ENCODE measurements at regions not wholly inside any gene's neighbourhood (a gene's known extent, or its start where the extent isn't known, plus 50 kb on each side); places are given as distances from the start of the nearest gene placed in this dataset.

DNA sequence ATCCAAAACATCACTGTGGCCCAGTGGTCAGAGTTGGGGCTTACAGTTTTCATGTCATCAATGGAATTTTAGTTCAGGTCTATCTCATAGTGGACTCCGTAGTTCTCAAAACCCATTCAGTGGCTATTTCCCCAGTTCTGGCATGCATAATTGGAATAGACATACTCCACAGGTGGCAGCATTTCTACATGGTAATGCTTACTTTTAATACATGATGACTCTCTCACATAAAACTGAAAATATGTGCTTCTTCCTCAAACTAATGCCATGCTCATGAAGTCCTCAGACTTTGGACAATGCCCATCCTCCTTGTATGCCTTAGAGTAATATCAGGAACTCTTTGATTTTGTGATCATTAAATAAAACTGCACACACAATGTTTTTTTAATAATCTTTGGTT is 857.4 kb upstream of the GOT2 start:
- no peak overlapping the region for H3K9ac ChIP-seq
- no peak overlapping the region for H3K27ac ChIP-seq (ENCODE audit: low read depth in 2 of 2, low read length in 1 of 2)
- no peaks in the 10 kb centered on the region for H3K9me2 ChIP-seq
- DNase-seq: no peak
- no peak for TF ChIP-seq RCOR1 (IDR thresholded peaks at IDR 0.05; ENCODE audit: low read length)
- no peak for TF ChIP-seq JUND (IDR thresholded peaks at IDR 0.05)
- TF ChIP-seq POLR2AphosphoS5 (IDR thresholded peaks at IDR 0.05; ENCODE audit: low read depth, low read length): no peak
- TF ChIP-seq SIN3A (IDR thresholded peaks at IDR 0.05; ENCODE audit: borderline replicate concordance, low read depth, low read length): no peak
- TF ChIP-seq, protein P1, sequence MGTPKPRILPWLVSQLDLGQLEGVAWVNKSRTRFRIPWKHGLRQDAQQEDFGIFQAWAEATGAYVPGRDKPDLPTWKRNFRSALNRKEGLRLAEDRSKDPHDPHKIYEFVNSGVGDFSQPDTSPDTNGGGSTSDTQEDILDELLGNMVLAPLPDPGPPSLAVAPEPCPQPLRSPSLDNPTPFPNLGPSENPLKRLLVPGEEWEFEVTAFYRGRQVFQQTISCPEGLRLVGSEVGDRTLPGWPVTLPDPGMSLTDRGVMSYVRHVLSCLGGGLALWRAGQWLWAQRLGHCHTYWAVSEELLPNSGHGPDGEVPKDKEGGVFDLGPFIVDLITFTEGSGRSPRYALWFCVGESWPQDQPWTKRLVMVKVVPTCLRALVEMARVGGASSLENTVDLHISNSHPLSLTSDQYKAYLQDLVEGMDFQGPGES (IDR thresholded peaks at IDR 0.05; ENCODE audit: low read depth, low read length): no peak
- TF ChIP-seq, protein P2, sequence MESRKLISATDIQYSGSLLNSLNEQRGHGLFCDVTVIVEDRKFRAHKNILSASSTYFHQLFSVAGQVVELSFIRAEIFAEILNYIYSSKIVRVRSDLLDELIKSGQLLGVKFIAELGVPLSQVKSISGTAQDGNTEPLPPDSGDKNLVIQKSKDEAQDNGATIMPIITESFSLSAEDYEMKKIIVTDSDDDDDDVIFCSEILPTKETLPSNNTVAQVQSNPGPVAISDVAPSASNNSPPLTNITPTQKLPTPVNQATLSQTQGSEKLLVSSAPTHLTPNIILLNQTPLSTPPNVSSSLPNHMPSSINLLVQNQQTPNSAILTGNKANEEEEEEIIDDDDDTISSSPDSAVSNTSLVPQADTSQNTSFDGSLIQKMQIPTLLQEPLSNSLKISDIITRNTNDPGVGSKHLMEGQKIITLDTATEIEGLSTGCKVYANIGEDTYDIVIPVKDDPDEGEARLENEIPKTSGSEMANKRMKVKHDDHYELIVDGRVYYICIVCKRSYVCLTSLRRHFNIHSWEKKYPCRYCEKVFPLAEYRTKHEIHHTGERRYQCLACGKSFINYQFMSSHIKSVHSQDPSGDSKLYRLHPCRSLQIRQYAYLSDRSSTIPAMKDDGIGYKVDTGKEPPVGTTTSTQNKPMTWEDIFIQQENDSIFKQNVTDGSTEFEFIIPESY (IDR thresholded peaks at IDR 0.05; ENCODE audit: borderline replicate concordance, low read depth): no peak
- TF ChIP-seq YY1 (IDR thresholded peaks at IDR 0.05; ENCODE audit: low read depth): no peak
- no peak overlapping the region for H3K4me2 ChIP-seq
- H3F3A ChIP-seq (replicated peaks; ENCODE audit: insufficient read depth): no peaks in the 10 kb centered on the region
- WGBS (ENCODE audit: low lambda C conversion rate): 91% methylated on average over 1 of the region's 1 CpG
- CTCF ChIA-PET: no interaction called here
- H3K4me1 ChIP-seq (ENCODE audit: control insufficient read depth in 1 of 2, insufficient read depth in 2 of 2, low read depth in 1 of 2, low read length in 1 of 2): no peaks in the 10 kb centered on the region
- no peaks in the 10 kb centered on the region for H4K20me1 ChIP-seq (ENCODE audit: insufficient read depth)
- POLR2A ChIA-PET: no interaction called here
- H2AFZ ChIP-seq (ENCODE audit: low read depth): no peak overlapping the region
- no peaks in the 10 kb centered on the region for H3K79me2 ChIP-seq (ENCODE audit: insufficient read depth)
- H3K4me3 ChIP-seq (ENCODE audit: low read depth in 2 of 2, low read length in 1 of 2): no peak overlapping the region
- H3K36me3 ChIP-seq (replicated peaks in 1 of 2; ENCODE audit: control insufficient read depth in 1 of 2, insufficient read depth in 2 of 2, low read length in 1 of 2): no peaks in the 10 kb centered on the region
- no peaks in the 10 kb centered on the region for H3K27me3 ChIP-seq (ENCODE audit: insufficient read depth)
- H3K9me3 ChIP-seq: no peaks in the 10 kb centered on the region

DNA sequence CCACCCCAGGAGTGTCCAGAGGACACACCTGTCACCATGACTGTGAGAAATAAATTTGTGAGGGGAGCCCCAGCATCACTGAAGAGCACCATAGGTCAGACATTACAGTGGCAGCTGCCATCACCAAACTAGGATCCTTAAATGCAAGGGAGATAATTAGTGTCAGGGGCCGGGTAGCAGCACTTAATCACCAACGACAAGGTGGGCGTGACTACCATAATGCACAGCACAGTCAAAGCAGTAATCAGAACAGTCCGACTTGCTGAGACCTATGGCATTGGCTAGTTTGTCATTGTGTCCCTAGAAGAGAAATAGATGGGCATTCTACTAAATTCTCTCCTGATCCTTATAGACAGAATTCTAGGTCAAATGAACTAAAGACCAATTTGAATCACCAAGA is 856.7 kb upstream of the GOT2 start:
- no peaks in the 10 kb centered on the region for H4K20me1 ChIP-seq (ENCODE audit: insufficient read depth)
- no peak overlapping the region for H3K4me2 ChIP-seq
- ChIA-PET POLR2A (no interaction called here), CTCF (no interaction called here)
- H3K36me3 ChIP-seq (replicated peaks in 1 of 2; ENCODE audit: control insufficient read depth in 1 of 2, insufficient read depth in 2 of 2, low read length in 1 of 2): no peaks in the 10 kb centered on the region
- no peaks in the 10 kb centered on the region for H3K4me1 ChIP-seq (ENCODE audit: control insufficient read depth in 1 of 2, insufficient read depth in 2 of 2, low read depth in 1 of 2, low read length in 1 of 2)
- no peak for DNase-seq
- no peaks in the 10 kb centered on the region for H3K27me3 ChIP-seq (ENCODE audit: insufficient read depth)
- WGBS (ENCODE audit: low lambda C conversion rate): 53% methylated on average over 4 of the region's 4 CpGs
- H3K9me2 ChIP-seq: no peaks in the 10 kb centered on the region
- H3K9me3 ChIP-seq: no peaks in the 10 kb centered on the region
- no peak overlapping the region for H2AFZ ChIP-seq (ENCODE audit: low read depth)
- H3K79me2 ChIP-seq (ENCODE audit: insufficient read depth): no peaks in the 10 kb centered on the region
- H3F3A ChIP-seq (replicated peaks; ENCODE audit: insufficient read depth): no peaks in the 10 kb centered on the region
- H3K4me3 ChIP-seq (ENCODE audit: low read depth in 2 of 2, low read length in 1 of 2): no peak overlapping the region
- TF ChIP-seq ELF1 (IDR thresholded peaks at IDR 0.05) (no peak), MXI1 (IDR thresholded peaks at IDR 0.05; ENCODE audit: low read depth, low read length) (no peak), FOXM1 (IDR thresholded peaks at IDR 0.05; ENCODE audit: low read depth) (no peak), NFIC (IDR thresholded peaks at IDR 0.05; ENCODE audit: borderline replicate concordance) (no peak), TEAD4 (IDR thresholded peaks at IDR 0.05; ENCODE audit: borderline replicate concordance, insufficient read depth) (no peak), NRF1 (IDR thresholded peaks at IDR 0.05; ENCODE audit: low read depth, low read length) (no peak), JUND (IDR thresholded peaks at IDR 0.05) (no peak), FOSL2 (IDR thresholded peaks at IDR 0.05; ENCODE audit: borderline replicate concordance, low read depth) (no peak), GABPA (IDR thresholded peaks at IDR 0.05; ENCODE audit: low read depth) (no peak), MEF2A (IDR thresholded peaks at IDR 0.05; ENCODE audit: borderline replicate concordance, low read depth) (no peak), RAD21 (IDR thresholded peaks at IDR 0.05; ENCODE audit: low read length) (no peak), SIN3A (IDR thresholded peaks at IDR 0.05; ENCODE audit: borderline replicate concordance, low read depth, low read length) (no peak)
- TF ChIP-seq, protein P3, sequence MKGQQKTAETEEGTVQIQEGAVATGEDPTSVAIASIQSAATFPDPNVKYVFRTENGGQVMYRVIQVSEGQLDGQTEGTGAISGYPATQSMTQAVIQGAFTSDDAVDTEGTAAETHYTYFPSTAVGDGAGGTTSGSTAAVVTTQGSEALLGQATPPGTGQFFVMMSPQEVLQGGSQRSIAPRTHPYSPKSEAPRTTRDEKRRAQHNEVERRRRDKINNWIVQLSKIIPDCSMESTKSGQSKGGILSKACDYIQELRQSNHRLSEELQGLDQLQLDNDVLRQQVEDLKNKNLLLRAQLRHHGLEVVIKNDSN (IDR thresholded peaks at IDR 0.05; ENCODE audit: borderline replicate concordance, low read depth): no peak
- TF ChIP-seq, protein P4, sequence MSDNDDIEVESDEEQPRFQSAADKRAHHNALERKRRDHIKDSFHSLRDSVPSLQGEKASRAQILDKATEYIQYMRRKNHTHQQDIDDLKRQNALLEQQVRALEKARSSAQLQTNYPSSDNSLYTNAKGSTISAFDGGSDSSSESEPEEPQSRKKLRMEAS (IDR thresholded peaks at IDR 0.05; ENCODE audit: low read depth): no peak
- TF ChIP-seq, protein P5, sequence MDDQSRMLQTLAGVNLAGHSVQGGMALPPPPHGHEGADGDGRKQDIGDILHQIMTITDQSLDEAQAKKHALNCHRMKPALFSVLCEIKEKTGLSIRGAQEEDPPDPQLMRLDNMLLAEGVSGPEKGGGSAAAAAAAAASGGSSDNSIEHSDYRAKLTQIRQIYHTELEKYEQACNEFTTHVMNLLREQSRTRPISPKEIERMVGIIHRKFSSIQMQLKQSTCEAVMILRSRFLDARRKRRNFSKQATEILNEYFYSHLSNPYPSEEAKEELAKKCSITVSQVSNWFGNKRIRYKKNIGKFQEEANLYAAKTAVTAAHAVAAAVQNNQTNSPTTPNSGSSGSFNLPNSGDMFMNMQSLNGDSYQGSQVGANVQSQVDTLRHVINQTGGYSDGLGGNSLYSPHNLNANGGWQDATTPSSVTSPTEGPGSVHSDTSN (IDR thresholded peaks at IDR 0.05): no peak
- no peak overlapping the region for H3K27ac ChIP-seq (ENCODE audit: low read depth in 2 of 2, low read length in 1 of 2)
- no peak overlapping the region for H3K9ac ChIP-seq

Data from SK-N-SH (cell line).